ENCODE measurements at regions not wholly inside any gene's neighbourhood (a gene's known extent, or its start where the extent isn't known, plus 50 kb on each side); places are given as distances from the start of the nearest gene placed in this dataset.
A peak's percentile ranks its signal among the peaks of the same experiment; 100 is the strongest.
"Not testable (repeated sequence)": the region's sequence is repeated elsewhere in the genome, so short reads cannot be mapped to it uniquely, and the experiment has no call there.

DNA sequence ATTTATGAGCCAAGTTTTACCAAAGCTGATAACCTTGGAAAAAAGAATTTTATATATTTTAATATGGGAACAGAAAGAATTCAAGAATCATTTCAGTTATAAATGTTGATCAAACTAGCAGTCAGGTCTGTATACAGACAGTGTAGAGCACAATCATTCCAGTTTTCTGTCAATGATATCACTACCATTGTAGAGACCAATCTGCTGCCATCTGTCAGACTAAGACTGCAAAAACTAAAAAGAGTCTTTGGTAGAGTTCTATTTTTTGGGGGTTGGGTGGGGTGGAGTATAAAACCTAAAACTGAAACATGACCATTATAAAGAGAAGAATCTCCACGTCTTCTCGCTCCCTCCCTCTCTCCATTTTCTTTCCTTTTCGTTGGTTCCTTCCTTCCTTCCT, 204.7 kb upstream of the UBE2E3 start:
- Histone ChIP-seq H3K79me1 (ENCODE audit: insufficient read depth, low read depth, low read length, poor library complexity, severe bottlenecking) (no peaks in the 10 kb centered on the region), H4K5ac (ENCODE audit: insufficient read length, low read depth, low read length) (no peak overlapping the region), H3K9ac (ENCODE audit: extremely low read depth, insufficient read length, low read length) (no peak overlapping the region), H3K18ac (ENCODE audit: insufficient read length, low read depth, low read length) (no peak overlapping the region), H2AK5ac (ENCODE audit: insufficient read length, low read length) (no peak overlapping the region), H2BK20ac (ENCODE audit: low read depth, low read length, poor library complexity, severe bottlenecking) (no peak overlapping the region), H3K56ac (ENCODE audit: insufficient read length, low read depth, low read length) (no peak overlapping the region), H3K27ac (ENCODE audit: insufficient read length, low read depth, low read length) (no peak overlapping the region), H3K4ac (ENCODE audit: low read depth, low read length) (no peak overlapping the region), H4K8ac (replicated peaks; ENCODE audit: insufficient read length, low read depth, low read length) (no peak overlapping the region), H2BK15ac (ENCODE audit: low read depth, low read length) (no peak overlapping the region), H3K14ac (ENCODE audit: insufficient read depth, low read length) (no peak overlapping the region), H4K20me1 (ENCODE audit: control insufficient read depth, insufficient read depth, insufficient read length) (no peaks in the 10 kb centered on the region), H2AFZ (ENCODE audit: low read length) (no peak overlapping the region), H3K4me2 (ENCODE audit: insufficient read depth, insufficient read length, low read length) (no peak overlapping the region), H3K79me2 (ENCODE audit: insufficient read depth, low read length) (no peaks in the 10 kb centered on the region), H2BK120ac (ENCODE audit: low read depth, low read length, poor library complexity, severe bottlenecking) (no peak overlapping the region), H3K23ac (ENCODE audit: insufficient read length, low read depth, low read length) (no peak overlapping the region), H4K91ac (ENCODE audit: insufficient read length, low read depth, low read length) (no peak overlapping the region), H3T11ph (ENCODE audit: low read length) (no peak overlapping the region), H3K23me2 (ENCODE audit: insufficient read length, low read depth, low read length, poor library complexity, severe bottlenecking) (no peaks in the 10 kb centered on the region), H3K27me3 (ENCODE audit: insufficient read depth, low read length) (no peaks in the 10 kb centered on the region), H3K4me1 (ENCODE audit: insufficient read depth, low read length) (no peaks in the 10 kb centered on the region), H2BK5ac (ENCODE audit: insufficient read length, low read length) (no peak overlapping the region), H3K9me3 (ENCODE audit: control insufficient read depth, low read depth, low read length) (no peaks in the 10 kb centered on the region), H2BK12ac (ENCODE audit: insufficient read length, low read depth, low read length) (no peak overlapping the region)
- no peaks in the 10 kb centered on the region for H3K36me3 Mint-ChIP-seq (ENCODE audit: insufficient read depth in 1 of 3, low read depth in 3 of 3)
- no peak for DNase-seq
- H3K27me3 Mint-ChIP-seq (ENCODE audit: low read depth), result no peaks in the 10 kb centered on the region
- no CpG with 5 or more reads among the region's 3 CpGs for WGBS (ENCODE audit: extremely low coverage, insufficient read length, low lambda C conversion rate)
- H3K4me3 Mint-ChIP-seq, result no peak overlapping the region
- peaks cover 8 to 9% of the 10 kb centered on the region in 2 experiments for H3K4me1 Mint-ChIP-seq
- H3K9me3 Mint-ChIP-seq, result no peaks in the 10 kb centered on the region
- TF ChIP-seq, protein P1, sequence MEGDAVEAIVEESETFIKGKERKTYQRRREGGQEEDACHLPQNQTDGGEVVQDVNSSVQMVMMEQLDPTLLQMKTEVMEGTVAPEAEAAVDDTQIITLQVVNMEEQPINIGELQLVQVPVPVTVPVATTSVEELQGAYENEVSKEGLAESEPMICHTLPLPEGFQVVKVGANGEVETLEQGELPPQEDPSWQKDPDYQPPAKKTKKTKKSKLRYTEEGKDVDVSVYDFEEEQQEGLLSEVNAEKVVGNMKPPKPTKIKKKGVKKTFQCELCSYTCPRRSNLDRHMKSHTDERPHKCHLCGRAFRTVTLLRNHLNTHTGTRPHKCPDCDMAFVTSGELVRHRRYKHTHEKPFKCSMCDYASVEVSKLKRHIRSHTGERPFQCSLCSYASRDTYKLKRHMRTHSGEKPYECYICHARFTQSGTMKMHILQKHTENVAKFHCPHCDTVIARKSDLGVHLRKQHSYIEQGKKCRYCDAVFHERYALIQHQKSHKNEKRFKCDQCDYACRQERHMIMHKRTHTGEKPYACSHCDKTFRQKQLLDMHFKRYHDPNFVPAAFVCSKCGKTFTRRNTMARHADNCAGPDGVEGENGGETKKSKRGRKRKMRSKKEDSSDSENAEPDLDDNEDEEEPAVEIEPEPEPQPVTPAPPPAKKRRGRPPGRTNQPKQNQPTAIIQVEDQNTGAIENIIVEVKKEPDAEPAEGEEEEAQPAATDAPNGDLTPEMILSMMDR (conservative IDR thresholded peaks at IDR 0.05), result no peak
- no peak overlapping the region for H3K27ac Mint-ChIP-seq

GRCh38 chr2:180765316-180765715, 215.1 kb upstream of the UBE2E3 start:
- DNase-seq, result peak; percentile 24
- H4K8ac ChIP-seq (replicated peaks; ENCODE audit: insufficient read length, low read depth, low read length); H3K4me2 ChIP-seq (ENCODE audit: insufficient read depth, insufficient read length, low read length); H2BK12ac ChIP-seq (ENCODE audit: insufficient read length, low read depth, low read length); H3K4ac ChIP-seq (ENCODE audit: low read depth, low read length); H3K27me3 ChIP-seq (ENCODE audit: insufficient read depth, low read length); H3K36me3 Mint-ChIP-seq (ENCODE audit: insufficient read depth in 1 of 3, low read depth in 3 of 3); H2BK20ac ChIP-seq (ENCODE audit: low read depth, low read length, poor library complexity, severe bottlenecking); H3K79me1 ChIP-seq (ENCODE audit: insufficient read depth, low read depth, low read length, poor library complexity, severe bottlenecking); H3K27ac ChIP-seq (ENCODE audit: insufficient read length, low read depth, low read length); H3K14ac ChIP-seq (ENCODE audit: insufficient read depth, low read length); H3K4me3 Mint-ChIP-seq; H3K23me2 ChIP-seq (ENCODE audit: insufficient read length, low read depth, low read length, poor library complexity, severe bottlenecking); H3K27ac Mint-ChIP-seq; H4K91ac ChIP-seq (ENCODE audit: insufficient read length, low read depth, low read length); H3K18ac ChIP-seq (ENCODE audit: insufficient read length, low read depth, low read length); H3K9ac ChIP-seq (ENCODE audit: extremely low read depth, insufficient read length, low read length); H3T11ph ChIP-seq (ENCODE audit: low read length); H2BK15ac ChIP-seq (ENCODE audit: low read depth, low read length); H2BK120ac ChIP-seq (ENCODE audit: low read depth, low read length, poor library complexity, severe bottlenecking); H3K9me3 Mint-ChIP-seq; H3K23ac ChIP-seq (ENCODE audit: insufficient read length, low read depth, low read length); H4K20me1 ChIP-seq (ENCODE audit: control insufficient read depth, insufficient read depth, insufficient read length); H4K5ac ChIP-seq (ENCODE audit: insufficient read length, low read depth, low read length); H2AFZ ChIP-seq (ENCODE audit: low read length); H3K79me2 ChIP-seq (ENCODE audit: insufficient read depth, low read length); H2BK5ac ChIP-seq (ENCODE audit: insufficient read length, low read length); H3K9me3 ChIP-seq (ENCODE audit: control insufficient read depth, low read depth, low read length); H2AK5ac ChIP-seq (ENCODE audit: insufficient read length, low read length); H3K56ac ChIP-seq (ENCODE audit: insufficient read length, low read depth, low read length); H3K27me3 Mint-ChIP-seq (ENCODE audit: low read depth); H3K4me1 ChIP-seq (ENCODE audit: insufficient read depth, low read length): not testable (repeated sequence)
- no CpG with 5 or more reads among the region's 6 CpGs for WGBS (ENCODE audit: extremely low coverage, insufficient read length, low lambda C conversion rate)
- peaks cover 7 to 10% of the 10 kb centered on the region in 2 experiments for H3K4me1 Mint-ChIP-seq

Data from H9 (cell line).